Activated CD8-positive, alpha-beta T cell treated with anti-CD3 and anti-CD28 coated beads, Interleukin-2, amount 10 ng/mL, durations not matched to agents 7 days and 5 days (primary cell): ENCODE measurements at regions not wholly inside any gene's neighbourhood (a gene's known extent, or its start where the extent isn't known, plus 50 kb on each side); places are given as distances from the start of the nearest gene placed in this dataset.

ENCODE experiments used
- ATAC-seq: fragments of 150-1000 bp; cut with Tn5 transposase; one replicate; pipeline ENCODE4 v1.10.0; 2021; ENCODE audit warnings: moderate library complexity
- CTCF ChIA-PET: fragments of 350-600 bp; sonication (Branson Sonifier 250); formaldehyde crosslinking; loops from one replicate; lab custom pipeline; 2021; ENCODE audit warnings: antibody characterized with exemption; lab: Charles Lee
- POLR2A ChIA-PET: fragments of 350-600 bp; sonication (Branson Sonifier 250); formaldehyde crosslinking; loops from one replicate; lab custom pipeline; 2021; ENCODE audit warnings: antibody characterized with exemption; lab: Charles Lee
- DNase-seq: peaks from one replicate; pipeline ENCODE4 v3.0.0-alpha.2; 2020
- H3K27ac Mint-ChIP-seq: one replicate; pipeline ENCODE4 v1.8.0; 2021; ENCODE audit warnings: mild to moderate bottlenecking, mixed read lengths
- H3K27me3 Mint-ChIP-seq: one replicate; pipeline ENCODE4 v1.8.0; 2021; ENCODE audit warnings: low read depth, mixed read lengths
- H3K36me3 Mint-ChIP-seq: one replicate; pipeline ENCODE4 v1.8.0; 2021; ENCODE audit warnings: low read depth, mixed read lengths
- H3K4me1 Mint-ChIP-seq: one replicate; pipeline ENCODE4 v1.8.0; 2021; ENCODE audit warnings: low read depth, mixed read lengths
- H3K4me3 Mint-ChIP-seq: one replicate; pipeline ENCODE4 v1.8.0; 2021; ENCODE audit warnings: mild to moderate bottlenecking, mixed read lengths
- H3K9me3 Mint-ChIP-seq: one replicate; pipeline ENCODE4 v1.8.0; 2022; ENCODE audit warnings: mixed read lengths; ENCODE audit not compliant: insufficient read depth

DNA sequence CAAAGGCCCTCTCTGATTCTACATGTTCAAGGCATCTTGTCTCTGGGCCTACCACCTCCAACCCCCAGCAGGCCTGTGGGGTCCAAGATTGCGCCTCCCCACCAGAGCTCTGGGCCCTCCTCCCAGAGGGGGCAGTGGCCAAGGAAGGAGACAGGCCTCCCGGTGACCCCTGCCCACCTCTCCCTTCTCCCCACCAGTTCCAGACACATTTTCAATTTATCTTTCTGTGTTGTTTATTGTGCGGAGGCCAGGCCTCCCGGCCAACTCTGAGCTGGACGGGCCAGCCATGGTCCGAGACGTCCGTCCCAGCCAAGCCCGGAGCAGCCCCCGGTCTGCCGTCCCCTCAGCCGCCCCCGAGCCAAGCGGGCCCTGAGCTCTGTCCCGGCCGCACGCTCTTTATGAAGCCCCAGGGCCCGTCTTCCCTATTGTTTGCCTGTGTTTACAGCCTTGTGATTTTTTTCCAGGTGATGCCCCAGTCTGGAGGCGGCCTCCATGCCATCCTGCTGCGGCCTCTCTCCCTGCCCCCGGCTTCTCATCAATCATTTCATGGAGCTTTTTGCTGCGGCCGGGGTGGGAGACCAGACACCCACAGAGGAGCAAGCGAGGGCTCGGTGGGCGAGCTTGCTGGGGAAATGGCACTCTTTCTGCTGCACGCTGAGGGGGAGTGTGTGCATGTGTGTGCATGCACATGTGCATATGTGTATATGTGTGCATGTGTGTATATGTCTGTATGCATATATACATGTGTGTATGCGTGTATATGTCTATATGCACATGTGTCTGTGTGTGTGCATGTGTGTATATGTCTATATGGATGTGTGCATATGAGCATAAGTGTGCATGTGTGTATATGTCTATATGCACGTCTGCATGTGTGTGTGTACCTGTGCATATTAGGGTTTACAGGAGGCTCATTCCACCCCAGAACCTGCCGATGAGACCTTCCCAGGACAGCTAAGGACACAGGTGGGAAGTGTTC, 52.7 kb upstream of the ELN start:
- H3K4me1 Mint-ChIP-seq, result peaks cover 9% of the 10 kb centered on the region
- ChIA-PET CTCF (no interaction called here), POLR2A (no interaction called here)
- H3K9me3 Mint-ChIP-seq, result no peaks in the 10 kb centered on the region
- H3K36me3 Mint-ChIP-seq, result no peaks in the 10 kb centered on the region
- ATAC-seq, result no peak
- no peak for DNase-seq
- no peak overlapping the region for H3K27ac Mint-ChIP-seq
- H3K27me3 Mint-ChIP-seq, result no peaks in the 10 kb centered on the region
- no peak overlapping the region for H3K4me3 Mint-ChIP-seq

DNA sequence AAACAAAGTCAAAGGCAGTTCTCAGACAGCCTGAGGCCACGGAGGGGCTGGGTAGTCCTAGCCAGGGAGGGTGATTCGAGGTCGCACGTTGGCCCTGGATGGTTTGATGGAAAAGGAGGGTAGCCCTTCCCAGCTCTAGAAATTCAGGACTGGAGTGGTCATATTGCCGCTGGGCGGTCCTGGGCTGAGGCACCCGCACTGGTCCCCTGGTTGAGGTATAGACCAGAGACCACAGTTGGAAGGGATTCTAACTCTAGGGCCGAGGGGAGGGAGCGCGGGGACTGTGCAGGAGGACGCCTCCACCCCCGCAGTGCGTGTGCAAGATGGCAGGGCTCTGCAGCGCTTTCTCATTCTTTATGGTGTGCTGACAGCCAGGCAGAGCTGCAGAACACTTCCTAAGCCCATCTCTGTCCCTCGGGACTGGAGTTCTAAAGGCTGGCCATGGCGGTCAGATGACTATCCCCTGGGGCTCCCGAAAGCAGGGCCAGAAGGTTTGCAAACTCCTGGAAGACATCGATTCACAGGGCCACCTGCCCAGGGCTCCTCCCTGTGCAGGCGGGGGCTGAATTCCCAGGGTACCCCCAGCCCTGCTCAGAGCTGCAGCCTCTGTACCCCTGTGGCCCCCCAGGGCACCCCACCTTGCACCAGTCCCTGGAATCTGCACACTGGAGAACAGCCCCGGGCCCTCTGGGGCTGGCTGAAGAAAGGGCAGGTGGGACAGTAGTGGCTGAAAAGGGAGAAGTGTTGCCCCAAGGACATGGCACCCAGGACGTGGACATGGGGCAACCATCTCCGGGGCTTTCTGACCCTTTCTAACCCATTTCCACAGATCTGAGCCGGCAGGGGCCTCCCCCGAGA, 51.0 kb upstream of the ELN start:
- ChIA-PET CTCF (no interaction called here), POLR2A (no interaction called here)
- no peaks in the 10 kb centered on the region for H3K36me3 Mint-ChIP-seq
- no peak overlapping the region for H3K4me3 Mint-ChIP-seq
- no peak for DNase-seq
- H3K4me1 Mint-ChIP-seq, result peaks cover under 1% of the 10 kb centered on the region
- ATAC-seq, result no peak
- no peak overlapping the region for H3K27ac Mint-ChIP-seq
- H3K27me3 Mint-ChIP-seq, result no peaks in the 10 kb centered on the region
- H3K9me3 Mint-ChIP-seq, result no peaks in the 10 kb centered on the region

DNA sequence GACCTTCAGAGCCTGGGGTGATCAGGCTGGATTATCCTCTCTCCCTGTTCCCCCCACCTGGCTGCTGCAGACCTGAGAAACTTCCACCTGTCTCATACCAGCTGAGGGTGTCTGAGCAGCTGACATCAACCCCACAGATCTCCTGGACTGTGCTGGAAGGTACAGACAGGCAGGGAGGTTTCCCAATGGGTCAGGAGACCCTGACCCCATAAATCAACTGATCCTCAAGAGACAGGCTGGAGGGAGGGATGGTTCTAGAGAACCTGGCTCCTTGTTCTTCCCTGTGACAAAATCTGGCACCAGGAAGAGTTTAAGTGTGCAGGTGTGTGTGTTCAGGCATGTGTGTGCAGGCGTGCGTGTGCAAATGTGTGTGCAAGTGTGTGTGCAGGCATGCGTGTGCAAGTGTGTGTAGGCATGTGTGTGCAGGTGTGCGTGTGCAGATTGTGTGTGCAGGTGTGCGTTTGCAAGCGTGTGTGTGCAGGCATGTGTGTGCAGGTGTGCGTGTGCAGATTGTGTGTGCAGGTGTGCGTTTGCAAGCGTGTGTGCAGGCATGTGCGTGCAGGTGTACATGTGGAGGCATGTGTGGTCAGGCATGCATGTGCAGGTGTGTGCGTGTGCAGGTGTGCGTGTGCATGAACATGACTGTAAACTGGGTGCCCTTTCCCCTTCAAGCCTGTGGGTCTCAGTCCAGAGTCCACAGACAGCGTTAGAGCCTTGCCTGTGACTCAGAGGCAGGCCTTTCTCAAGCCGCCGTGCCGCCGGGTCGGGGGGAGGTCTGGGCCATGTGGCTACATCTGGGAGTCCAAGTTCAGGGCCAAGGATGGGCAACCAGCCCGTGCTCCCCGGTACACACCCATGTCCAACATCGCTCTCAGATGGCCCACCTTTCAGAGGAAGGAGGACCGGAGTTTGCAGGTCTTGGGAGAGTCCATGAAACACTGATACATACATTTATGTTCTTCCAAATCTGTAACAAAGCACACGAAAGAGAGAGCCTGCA, 50.1 kb upstream of the ELN start:
- POLR2A ChIA-PET, result no interaction called here
- ATAC-seq (no peak), DNase-seq (no peak)
- Mint-ChIP-seq H3K4me3 (no peak overlapping the region), H3K27me3 (no peaks in the 10 kb centered on the region), H3K36me3 (no peaks in the 10 kb centered on the region), H3K9me3 (no peaks in the 10 kb centered on the region), H3K4me1 (no peaks in the 10 kb centered on the region), H3K27ac (no peak overlapping the region)
- CTCF ChIA-PET, result interaction anchor here (0.7 to 1.2 kb wide), 2 partner anchors 36 to 423 kb away, joined by 3 to 4 read pairs; no protein-coding TSS in a partner anchor
